EH (cell line): ENCODE measurements at regions not wholly inside any gene's neighbourhood (a gene's known extent, or its start where the extent isn't known, plus 50 kb on each side); places are given as distances from the start of the nearest gene placed in this dataset.
"Not testable (repeated sequence)": the region's sequence is repeated elsewhere in the genome, so short reads cannot be mapped to it uniquely, and the experiment has no call there.

Source experiments
- DNase-seq: peaks from one replicate; pipeline ENCODE4 v3.0.0-alpha.2; 2015; ENCODE audit warnings: low read depth

DNA sequence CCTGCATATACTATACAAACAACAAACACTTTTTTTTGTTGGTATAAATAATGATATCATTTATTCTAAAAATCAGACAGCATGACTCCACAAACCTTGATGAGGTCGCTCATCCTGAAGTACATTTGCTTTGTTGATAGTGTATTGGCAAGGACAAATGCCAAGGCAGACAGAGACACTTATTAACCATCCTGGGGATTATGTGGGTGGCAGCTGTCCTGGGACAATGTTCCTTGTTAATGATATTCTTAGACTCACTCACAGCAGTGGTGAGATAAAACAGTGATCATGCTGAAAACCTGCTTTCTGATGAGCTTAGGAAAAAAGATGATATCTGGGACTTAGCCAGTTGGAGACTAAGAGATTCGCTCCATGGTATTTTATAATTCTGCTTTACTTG, 85.4 kb upstream of the OGFRL1 start:
- DNase-seq, result no peak

DNA sequence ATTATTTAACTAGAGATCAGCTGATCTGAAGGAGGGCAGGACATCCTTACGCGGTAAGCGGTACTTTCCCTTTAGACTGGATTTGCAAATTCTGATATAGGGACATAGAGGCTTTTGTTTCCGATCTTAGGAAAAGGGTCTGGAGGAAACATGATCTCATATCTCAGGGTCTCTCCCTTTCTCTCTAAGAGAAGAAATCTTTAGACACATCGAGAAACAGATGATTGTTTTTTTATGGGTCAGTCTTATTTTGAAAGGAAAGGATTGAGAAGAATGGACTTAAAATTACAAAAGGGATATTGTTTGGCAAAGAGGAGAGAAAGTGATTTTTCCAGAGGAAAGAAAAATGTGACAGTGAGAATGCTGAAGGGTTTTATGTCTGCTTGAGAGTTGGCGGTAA, 83.9 kb upstream of the OGFRL1 start:
- DNase-seq, result no peak

DNA sequence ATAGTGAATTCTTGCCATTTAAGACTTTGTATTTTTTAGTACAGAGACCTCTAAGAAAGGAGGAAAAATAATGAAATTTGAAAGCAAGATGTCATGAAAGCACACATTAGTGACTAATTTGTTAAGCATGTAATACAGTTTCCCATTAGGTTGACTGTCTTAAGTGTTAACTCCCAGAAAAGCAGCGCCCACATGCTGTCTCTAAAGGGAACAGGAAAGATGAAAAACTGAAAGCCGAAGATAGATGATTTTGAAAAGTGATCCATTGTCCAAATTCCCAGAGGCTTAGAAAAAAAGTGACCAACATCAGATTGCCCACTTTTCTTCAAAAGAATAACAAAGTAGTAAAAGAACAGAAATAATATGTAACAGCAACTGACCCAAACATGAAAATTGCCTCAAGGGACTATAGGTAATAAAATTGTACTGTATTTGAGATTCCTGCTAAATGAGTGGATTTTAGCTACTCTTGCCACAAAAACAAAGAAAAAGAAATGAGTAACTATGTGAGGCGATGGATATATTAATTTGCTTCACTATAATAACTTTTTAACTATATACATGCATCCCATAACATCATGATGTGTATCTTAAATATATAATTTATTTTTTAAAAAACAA, 83.2 kb upstream of the OGFRL1 start:
- peak; percentile 81 for DNase-seq

DNA sequence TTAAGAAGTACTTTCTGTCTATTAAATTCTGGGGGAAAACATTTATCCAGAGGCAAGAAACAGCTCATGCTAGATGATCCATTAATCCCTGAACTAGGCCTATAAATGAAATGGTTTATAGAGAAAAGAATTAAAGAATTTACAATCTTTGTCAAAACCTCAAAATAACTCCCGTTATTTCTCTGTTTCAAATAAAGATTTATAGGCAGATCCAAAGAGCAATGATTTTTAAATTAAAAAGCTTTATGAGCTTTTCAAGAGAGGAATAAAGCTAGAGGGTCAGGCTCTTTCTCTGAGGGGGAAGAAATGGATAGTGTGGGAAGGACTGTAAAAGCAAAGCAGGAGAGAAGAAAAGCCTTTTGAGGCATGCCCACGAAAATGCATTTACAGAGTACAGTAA, 82.5 kb upstream of the OGFRL1 start:
- peak; percentile 39 for DNase-seq

DNA sequence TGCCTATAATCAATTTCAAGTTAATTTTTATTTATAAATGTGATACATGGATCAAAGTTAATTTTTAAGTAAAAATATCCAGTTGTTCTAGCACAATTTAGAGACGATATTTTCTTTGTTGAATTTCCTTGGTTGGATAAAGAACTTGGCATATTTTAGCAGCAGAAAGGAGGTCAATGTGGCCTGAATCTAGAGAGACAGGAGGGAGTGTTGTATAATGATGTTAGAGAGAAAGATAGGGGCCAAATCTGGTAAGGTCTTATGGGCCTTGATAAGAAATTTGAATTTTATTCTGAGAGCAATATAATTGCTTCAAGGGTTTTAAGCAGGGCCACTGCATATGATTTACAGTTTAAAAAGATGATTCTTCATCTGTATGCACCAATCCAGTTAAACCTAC, 79.4 kb upstream of the OGFRL1 start:
- no peak for DNase-seq

DNA sequence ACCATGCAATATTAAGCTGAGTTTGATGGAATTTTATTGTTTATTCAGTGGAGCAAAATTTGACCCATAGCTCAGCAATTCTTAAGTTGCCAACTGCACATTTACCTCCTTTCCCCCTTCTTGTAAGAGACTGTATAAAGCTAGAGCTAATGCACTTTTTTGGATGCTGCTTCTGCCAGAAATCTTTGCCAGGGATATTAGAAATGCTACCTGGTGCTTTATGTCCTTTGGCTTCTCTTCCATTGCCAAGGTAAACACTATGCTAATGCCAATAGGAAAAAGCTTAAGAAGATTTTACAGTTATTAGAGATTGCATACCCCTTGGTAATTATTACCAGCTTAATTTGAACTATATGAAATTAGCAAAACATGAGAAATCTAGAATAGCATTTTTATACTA, 79.0 kb upstream of the OGFRL1 start:
- no peak for DNase-seq

DNA sequence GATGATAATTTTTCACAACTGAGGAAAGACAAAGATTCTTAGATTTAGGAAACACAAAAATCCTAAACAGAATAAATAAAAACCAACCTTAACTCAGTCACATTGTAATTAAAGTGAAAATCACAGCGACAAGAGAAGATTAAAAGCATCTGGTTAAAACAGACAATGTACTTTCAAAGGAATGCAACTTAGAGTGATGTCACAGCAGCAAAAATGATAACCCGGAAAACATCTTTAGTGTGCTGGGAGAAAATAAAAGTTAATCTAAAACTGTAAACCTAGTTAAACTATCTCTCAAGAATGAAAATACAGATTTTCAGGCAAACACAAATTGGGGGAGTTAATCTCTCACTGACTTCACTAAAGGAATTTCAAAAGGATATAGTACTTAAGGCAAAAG, 76.8 kb upstream of the OGFRL1 start:
- DNase-seq, result peak; percentile 57

DNA sequence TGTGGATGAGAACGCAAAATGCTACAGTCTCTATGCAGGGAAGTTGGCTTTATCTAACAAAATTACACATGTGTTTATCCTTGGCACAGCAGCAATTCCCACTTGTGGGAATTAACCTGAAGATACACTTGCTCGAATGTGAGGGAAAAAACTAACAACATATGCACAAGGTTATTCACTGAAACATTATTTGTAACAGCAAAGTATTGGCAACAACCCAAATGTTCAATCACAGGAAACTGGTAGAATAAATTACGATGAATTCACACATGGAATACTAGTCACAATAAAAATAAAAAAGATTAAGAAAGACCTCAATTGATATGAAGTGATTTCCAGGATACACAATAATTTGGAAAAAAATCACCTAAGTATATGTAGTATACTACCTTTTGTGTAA, 68.1 kb upstream of the OGFRL1 start:
- DNase-seq, result no peak

DNA sequence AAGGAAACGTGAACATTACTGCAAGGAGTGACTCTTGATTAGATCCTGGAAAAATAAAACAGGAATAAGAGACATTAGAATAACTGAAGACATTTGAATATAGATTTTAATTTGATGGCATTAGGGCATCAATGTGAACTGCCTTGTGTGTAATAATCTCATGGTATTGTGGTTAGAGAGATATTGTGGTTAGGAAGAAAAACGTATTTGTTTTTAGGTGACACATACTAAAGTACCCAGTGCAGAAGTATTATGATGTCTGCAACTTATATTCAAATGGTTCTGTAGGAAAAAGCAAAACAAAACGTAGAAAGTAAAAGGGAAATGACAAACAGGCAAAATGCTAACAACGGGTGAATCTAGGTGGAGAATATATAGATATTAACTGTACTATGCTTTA, 65.9 kb upstream of the OGFRL1 start:
- DNase-seq, result no peak

DNA sequence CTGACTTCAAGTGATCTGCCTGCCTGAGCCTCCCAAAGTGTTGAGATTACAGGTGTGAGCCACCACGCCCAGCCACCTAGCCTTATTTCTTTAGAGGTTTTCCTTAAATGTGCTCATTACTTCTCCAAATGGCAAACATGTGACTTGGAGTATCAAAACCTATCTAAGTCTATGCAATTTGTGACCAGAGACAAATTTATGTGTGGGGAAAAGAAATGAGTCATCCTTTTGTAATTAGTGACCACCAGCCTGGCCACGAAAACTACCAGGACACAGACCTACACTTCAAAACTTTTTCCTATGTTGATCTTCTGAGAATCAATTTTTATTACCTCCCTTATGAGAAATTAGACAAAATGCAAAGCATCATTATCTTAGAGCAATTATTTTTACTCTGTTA, 64.6 kb upstream of the OGFRL1 start:
- DNase-seq, result peak; percentile 17

DNA sequence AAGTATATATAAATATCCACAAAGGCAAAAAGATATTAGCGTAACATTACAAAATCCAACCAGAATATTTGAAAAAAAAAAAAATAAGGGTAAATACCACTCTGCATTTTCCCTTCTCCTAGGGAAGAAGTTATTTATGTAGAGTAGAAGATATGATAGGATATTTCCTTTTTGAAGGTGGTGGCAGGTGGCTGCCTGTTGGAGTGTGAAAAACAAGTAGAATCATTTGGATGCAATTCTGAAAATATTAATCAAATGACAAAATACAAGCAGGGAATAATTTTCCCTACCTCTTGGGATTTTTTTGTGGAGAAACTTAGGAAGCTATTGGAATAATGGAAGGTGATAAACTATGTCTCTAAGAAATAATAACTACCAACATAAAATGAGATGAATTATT, 62.5 kb upstream of the OGFRL1 start:
- no peak for DNase-seq

DNA sequence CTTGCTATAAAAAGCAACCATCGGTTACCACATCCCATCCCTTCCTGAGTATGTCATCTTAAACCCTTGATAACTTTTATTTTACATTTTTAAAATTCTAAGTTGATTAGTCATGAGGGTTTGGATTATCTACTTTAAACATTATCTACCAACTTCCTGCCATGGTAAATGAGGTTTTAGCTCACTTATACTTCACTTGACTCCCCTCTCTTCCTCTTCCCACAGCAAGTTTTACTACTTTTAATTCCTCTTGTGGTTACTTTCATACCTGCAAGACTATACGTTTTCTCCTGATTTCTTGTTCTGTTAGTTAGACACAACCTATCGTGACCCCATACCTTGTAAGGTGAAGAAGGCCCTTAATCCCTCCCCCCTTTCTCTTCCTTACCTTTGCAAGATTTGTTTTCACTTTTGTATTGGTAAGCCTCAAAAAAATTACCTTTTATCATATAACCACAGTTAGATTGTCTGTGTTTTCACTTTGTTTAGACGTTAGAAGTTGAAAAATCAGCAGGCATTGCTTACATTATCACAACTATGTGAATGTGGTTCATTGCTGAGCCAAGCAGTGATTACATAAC, 60.1 kb upstream of the OGFRL1 start:
- DNase-seq, result peak; percentile 75

DNA sequence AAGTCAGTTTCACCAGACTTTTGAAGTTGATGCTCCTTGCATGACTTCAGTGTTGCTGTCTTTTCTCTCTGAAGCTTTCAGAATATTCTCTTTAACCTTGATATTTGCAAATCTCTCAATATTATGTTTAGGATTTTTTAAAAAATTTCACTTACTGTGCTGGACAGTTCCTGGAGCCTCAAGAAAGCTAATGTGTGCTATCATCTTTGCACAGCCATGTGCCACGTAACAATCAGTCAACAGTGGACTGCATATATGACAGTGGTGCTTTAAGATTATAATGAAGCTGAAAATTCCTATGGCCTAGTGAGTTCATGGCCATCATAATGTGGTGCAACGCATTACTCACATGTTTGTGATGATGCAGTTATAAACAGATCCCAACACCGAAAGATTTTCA, 59.1 kb upstream of the OGFRL1 start:
- no peak for DNase-seq

DNA sequence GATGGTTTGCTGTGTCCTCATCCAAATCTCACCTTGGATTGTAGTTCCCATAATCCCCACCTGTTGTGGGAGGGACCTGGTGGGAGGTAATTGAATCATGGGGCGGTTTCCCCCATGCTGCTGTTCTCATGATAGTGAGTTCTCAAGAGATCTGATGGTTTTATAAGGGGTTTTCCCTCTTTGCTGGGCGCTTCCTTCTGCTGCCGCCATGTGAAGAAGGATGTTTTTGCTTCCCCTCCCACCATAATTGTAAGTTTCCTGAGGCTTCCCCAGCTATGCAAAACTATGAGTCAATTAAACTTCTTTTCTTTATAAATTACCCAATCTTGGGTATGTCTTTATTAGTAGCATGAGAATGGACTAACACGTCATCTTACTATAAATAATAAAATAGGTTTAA, 55.7 kb upstream of the OGFRL1 start:
- not testable (repeated sequence) for DNase-seq

DNA sequence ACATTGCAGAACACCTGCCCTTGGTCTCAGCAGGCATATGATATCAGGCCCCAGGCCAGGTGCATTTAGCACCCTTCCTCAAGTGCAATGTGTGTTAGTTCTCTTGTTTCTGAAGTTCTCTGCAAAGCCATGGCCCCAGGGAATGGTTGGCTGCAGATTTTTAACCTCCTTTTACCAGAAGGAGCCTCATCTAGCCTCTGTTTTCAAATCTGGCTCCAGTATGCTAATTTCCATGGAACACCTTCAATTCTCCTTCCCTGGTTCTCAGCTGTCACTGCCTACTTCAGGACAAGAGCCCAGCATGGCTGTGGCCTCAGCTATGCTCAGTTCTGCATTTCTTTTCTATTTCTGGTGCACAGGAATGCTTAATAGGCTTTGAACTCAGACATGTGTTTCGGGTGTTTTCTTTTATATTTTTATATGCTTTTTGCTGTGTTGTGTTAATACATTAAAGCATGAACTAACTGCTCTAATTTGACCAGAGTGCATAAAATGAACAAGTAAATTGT, 51.6 kb upstream of the OGFRL1 start:
- no peak for DNase-seq

DNA sequence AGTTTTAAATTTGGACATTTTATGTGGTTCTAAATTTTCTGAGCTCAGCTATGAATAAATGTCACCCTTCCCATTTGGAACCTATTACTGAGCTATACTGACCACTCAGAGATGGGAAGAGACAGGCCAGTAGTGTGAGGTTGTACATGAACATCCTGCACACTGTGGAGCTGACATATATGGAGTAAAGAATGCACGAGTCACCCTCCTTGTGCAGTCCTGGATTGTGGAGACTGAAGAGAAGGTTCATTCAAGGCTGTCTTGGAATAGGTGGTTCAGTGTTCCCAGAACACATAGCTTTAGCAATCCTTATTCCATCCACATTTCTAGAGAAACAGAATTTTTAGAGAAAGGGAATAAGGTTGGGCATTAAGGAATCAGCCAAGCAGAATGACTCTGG, 50.3 kb upstream of the OGFRL1 start:
- peak; percentile 80 for DNase-seq
